HCEC 1CT (cell line): ENCODE measurements at regions not wholly inside any gene's neighbourhood (a gene's known extent, or its start where the extent isn't known, plus 50 kb on each side); places are given as distances from the start of the nearest gene placed in this dataset.

Experiments used
- DNase-seq: peaks from one replicate; pipeline ENCODE4 v3.0.0-alpha.2; 2017

DNA sequence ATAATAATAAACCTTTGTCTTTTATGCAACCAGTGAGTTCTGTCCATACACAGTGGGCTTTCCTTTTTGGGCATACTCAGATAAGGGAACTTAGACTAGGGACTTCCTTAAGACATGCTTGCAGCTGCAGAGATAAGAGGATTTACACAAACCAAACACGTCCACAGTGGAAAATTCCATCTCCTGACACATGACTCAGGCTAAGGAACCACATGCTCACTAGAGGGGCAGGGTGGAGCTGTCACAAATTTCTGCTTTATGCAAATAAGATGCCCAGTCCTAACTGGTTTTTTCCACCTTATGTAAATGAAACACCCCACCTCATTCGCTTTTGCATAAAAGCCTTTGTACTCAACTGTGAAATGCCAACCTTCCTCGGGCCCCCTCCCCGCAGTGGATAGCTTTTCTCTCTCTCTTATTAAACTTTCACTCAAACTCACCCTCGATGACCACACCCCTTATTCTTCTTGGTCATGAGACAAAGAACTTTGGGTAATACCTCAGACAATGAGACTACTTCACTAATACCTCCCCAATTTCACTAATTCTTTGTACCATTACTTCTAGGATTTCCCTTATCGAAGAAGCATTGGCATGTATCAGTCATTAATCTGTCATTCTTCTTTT is 170.3 kb upstream of the FTMT start:
- no peak for DNase-seq

DNA sequence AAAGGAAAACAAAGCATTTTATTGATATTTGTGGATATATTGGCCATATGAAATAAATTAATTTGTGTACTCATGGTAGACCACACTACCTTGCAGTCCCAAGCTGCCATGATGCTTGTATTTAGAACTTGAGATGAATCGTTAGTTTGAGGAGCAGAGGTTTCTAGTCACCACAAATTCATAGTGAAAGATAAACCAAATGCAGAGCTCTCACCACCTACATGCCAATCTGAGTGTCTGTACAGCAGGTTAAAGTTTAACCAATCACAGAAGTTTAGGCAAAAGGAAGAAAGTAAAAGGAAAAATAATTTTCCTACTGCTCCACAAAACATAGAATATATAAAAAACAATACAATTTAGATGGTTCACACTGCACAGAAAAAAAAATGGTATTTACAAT is 163.6 kb upstream of the FTMT start:
- no peak for DNase-seq

DNA sequence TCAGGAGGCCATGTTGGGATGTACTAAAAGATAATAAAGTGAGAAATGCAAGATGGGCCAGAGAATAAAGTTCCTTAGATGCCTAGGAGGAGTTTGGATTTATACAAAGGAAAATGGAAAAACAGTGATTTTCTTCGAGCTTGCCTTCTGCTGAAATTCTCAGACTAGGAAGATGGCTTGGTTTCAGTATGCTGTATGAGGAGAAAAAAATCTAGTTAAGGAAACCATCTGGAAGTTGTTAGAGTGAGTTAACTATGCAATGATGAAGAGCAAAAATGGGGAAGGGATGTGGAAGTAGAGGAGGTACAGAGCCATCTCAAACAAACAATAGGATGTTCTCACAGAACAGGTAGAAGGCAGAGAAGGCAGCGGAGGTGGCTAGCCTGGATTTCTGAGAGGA is 162.9 kb upstream of the FTMT start:
- no peak for DNase-seq

GRCh38 chr5:121691478-121691877 is 160.2 kb upstream of the FTMT start:
- DNase-seq: no peak

DNA sequence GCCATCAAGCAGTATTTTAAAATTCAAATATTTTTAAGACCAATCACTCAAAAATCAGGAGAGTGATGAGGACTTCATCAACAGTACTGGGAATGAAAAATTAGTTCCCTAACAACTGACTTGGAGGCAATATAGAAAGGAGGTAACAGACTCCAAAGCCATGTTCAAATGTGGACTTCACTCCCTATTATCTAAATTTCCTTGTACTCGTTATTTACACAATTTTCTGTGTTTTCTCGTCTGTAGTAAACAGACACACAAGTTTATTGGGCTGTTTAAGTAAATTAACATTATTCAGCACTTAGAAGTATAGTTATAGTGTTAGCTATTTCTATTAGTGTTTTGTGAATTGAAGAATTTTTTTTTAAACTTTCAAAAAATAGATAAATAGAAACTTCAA is 159.5 kb upstream of the FTMT start:
- DNase-seq: no peak

DNA sequence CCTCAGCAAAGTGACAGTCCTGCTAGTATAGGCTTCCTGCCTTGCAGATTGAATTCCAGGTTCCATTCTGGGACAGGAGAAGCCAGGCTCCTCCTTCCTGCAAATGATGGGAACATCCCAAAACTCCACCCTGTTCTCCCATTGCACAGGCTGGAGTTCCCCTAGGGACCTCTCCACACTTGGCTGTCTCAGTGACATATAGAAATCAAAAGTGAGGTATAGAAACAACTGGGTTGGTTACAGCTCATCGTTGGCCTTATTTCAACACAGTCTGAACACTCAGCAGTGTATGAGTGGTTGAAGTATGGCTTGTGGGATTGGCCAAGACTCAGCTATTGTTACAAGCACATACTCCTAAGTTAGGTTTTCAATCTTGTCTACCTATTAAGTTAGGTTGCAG is 157.8 kb upstream of the FTMT start:
- DNase-seq: peak; percentile 45

- DNase-seq: no peak
Measured at GRCh38 chr5:121695307-121695706, 156.4 kb upstream of the FTMT start.

DNA sequence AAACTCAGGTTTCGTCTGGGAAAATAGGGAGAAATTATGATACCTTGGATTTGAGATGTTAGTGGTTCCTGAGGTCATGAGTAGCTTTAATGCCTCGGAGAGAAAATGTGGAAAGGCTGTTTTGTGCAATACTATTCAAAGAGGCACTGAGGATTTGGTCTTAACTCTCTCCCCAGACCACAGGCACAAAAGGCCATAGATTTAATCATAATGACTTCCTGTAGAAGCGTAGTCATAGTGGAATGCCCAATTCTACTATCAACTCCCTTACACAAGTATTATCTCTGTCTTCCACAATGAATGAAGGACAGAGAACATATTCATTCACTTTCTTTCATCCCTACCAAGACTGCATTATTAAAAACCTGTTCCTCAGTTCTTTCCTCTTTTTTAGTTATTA is 153.0 kb upstream of the FTMT start:
- DNase-seq: no peak

- DNase-seq: no peak
Measured at GRCh38 chr5:121701731-121702130, 150.0 kb upstream of the FTMT start.

- DNase-seq: no peak
Measured at GRCh38 chr5:121702682-121703081, 149.0 kb upstream of the FTMT start.

DNA sequence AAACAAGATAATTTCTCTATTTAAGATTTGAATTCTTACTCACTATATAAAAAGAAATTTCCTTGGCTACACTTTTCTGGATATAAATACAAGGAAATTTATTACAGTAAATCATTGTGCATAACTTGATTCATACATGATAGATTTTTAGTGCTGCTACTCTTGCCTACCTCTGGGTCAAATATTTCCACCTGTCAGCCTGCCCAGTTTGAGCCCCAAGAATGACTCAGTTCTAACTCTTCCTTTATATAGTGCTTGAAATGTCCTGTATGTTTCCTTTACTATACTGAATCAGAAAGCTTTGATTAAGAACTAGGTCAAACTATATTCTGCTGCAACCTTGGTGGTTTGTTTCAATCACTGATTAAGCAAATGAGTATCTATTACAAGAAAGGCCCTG is 147.4 kb upstream of the FTMT start:
- DNase-seq: no peak

- DNase-seq: no peak
Measured at GRCh38 chr5:121706686-121707085, 145.0 kb upstream of the FTMT start.

DNA sequence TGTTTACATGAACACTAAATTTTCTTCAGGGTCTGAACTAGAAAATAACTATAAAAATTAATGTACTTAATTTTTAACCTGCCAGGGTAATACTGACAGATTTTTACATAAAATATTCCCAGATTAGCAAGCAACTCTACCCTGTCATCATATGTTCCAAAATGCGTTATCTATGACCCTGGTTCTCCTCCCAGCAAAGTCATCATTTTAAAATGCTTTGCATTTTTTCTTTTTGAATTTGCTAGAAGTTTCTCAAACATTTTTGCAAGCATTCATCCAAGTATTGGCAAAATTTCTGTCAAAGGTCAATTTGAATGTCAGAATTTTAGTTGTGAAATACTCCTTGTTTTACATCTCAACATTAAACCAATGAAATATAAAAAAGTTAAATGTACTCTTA is 144.5 kb upstream of the FTMT start:
- no peak for DNase-seq

DNA sequence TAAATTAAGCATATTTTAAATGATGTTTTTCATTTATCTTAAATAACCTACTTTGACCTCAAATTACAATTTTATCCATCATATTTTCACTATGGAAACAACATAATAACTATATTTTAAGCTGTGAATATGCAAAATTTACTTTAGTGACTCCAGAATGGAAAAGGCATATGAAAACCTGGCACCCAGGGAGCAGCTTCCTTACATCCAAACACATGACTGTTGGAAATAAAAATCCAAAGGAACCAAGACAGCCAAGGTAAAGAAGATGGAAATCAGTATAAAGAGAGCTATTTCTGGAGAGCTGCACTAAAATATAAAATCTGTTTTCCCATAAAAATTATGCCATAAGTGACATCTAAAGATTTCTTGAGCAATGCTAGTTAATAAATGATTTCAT is 140.3 kb upstream of the FTMT start:
- DNase-seq: no peak

GRCh38 chr5:121719255-121719654 is 132.4 kb upstream of the FTMT start:
- no peak for DNase-seq

DNA sequence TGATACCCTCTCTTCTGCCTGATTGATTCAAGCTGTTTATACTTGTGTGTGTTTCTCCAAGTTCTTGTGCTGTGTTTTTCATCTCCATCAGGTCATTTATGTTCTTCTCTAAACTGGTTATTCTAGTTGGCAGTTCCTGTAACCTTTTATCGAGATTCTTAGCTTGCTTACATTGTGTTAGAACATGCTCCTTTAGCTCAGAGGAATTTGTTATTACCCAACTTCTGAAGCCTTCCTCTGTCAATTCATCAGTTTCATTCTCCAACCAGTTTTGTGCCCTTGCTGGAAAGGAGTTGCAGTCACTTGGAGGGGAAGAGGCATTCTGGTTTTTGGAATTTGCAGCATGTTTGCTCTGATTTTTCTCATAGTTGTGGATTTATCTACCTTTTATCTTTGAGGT is 126.2 kb upstream of the FTMT start:
- no peak for DNase-seq

GRCh38 chr5:121726991-121727390 is 124.7 kb upstream of the FTMT start:
- no peak for DNase-seq

GRCh38 chr5:121731377-121731776 is 120.3 kb upstream of the FTMT start:
- DNase-seq: no peak

- DNase-seq: no peak
Measured at GRCh38 chr5:121735618-121736017, 116.1 kb upstream of the FTMT start.

GRCh38 chr5:121737120-121737519 is 114.6 kb upstream of the FTMT start:
- no peak for DNase-seq

DNA sequence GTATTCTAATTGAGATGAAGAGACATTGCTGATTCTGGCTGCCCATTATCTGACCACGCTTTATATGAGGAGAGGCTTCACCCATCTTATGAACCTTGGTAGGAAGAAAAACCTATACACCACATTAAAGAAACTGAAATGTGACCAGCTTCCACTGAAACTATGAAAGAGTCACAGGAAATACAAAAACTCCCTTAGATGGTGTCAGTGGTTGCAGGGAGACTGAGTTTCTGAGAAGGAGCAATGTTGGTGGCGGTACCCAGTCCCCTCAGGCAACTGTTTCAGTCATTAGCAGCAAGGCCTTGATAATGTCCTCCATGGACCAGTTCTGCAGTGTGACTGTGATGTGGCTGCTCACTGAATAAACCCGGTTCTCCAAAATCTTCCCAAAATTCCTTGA is 110.5 kb upstream of the FTMT start:
- DNase-seq: no peak

- DNase-seq: no peak
Measured at GRCh38 chr5:121744577-121744976, 107.1 kb upstream of the FTMT start.

DNA sequence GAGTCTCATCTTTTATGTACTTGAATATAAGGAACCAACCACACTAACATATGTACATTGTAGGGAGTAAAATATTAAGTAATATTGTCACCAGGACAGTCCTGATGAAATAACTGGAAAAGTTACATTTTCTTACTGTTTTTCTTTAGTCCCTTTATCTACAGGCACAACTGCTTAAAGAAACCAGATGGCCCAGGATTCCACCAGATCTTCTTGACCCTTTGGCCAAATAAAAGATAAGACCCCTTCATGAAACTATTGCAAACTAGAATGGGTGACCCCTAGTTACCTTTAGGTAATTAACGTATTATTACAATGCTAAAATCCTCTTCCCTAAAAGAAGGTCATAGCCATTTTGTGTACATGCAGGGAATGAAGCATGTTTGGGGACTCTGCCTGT is 106.3 kb upstream of the FTMT start:
- DNase-seq: no peak

DNA sequence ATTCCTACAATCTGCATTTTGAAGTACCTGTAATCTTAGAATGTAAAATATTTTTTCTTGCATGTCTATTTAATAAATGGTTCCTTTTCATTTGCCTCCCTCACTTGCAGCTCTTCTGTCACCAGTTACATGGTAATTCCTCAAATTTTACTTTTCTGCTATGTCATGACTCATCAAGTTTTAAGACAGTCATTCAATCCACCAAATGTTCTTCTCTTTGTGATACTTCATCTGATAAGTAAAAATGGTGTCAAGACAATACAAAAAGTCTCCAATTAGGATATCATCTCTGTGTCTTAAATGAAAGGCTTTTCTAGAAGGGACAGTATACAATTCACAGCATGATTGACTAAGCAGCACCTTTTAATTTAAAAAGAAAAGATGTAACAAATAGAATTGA is 104.9 kb upstream of the FTMT start:
- no peak for DNase-seq

GRCh38 chr5:121748686-121749085 is 103.0 kb upstream of the FTMT start:
- DNase-seq: no peak

DNA sequence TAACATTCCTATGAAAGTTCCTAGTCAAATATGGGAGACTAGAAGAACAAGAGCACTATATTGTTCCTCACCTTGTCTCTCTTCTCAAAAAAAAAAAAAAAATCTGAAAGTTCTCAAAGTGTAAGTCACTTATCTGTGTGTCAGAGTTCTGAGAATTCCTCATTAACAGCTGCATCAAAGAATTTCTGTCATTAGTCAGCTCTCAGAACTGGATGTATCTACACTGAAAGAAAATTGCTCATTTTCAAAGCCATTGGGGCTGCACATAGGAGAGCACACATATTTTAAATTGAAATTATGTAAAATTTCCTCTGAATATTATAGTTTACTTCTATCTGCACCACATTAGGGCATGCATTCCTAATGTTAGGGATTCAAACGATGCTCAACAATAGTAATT is 99.5 kb upstream of the FTMT start:
- DNase-seq: no peak
